HG03432 (cell line): ENCODE measurements at regions not wholly inside any gene's neighbourhood (a gene's known extent, or its start where the extent isn't known, plus 50 kb on each side); places are given as distances from the start of the nearest gene placed in this dataset.
A peak's percentile ranks its signal among the peaks of the same experiment; 100 is the strongest.
"Not testable (repeated sequence)": the region's sequence is repeated elsewhere in the genome, so short reads cannot be mapped to it uniquely, and the experiment has no call there.

Source experiments
- ATAC-seq: cut with Tn5 transposase; IDR thresholded peaks from one replicate; pipeline ENCODE4 v1.9.1; 2021; ENCODE audit warnings: mild to moderate bottlenecking, moderate library complexity; ENCODE audit not compliant: unreplicated experiment

GRCh38 chr3:74295479-74295878 lies 319.0 kb downstream of the CNTN3 start:
- no peak for ATAC-seq

GRCh38 chr3:74288761-74289160 lies 325.7 kb downstream of the CNTN3 start:
- no peak for ATAC-seq

- no peak for ATAC-seq
Observed at GRCh38 chr3:74287557-74287956, 326.9 kb downstream of the CNTN3 start.

- ATAC-seq = no peak
Observed at GRCh38 chr3:74282202-74282601, 332.3 kb downstream of the CNTN3 start.

- no peak for ATAC-seq
Observed at GRCh38 chr3:74281705-74282104, 332.8 kb downstream of the CNTN3 start.

- ATAC-seq = no peak
Observed at GRCh38 chr3:74273555-74274402, 340.7 kb downstream of the CNTN3 start.

- ATAC-seq = no peak
Observed at GRCh38 chr3:74273091-74273490, 341.4 kb downstream of the CNTN3 start.

- ATAC-seq = no peak
Observed at GRCh38 chr3:74271541-74271940, 342.9 kb downstream of the CNTN3 start.

- ATAC-seq = no peak
Observed at GRCh38 chr3:74269689-74270088, 344.8 kb downstream of the CNTN3 start.

GRCh38 chr3:74268753-74269152 lies 345.7 kb downstream of the CNTN3 start:
- no peak for ATAC-seq

- peak; percentile 77 for ATAC-seq
Observed at GRCh38 chr3:74267588-74268184, 346.8 kb downstream of the CNTN3 start.

GRCh38 chr3:74267131-74267530 lies 347.3 kb downstream of the CNTN3 start:
- ATAC-seq = no peak

- ATAC-seq = no peak
Observed at GRCh38 chr3:74265069-74265468, 349.4 kb downstream of the CNTN3 start.

GRCh38 chr3:74263031-74263430 lies 351.4 kb downstream of the CNTN3 start:
- ATAC-seq = no peak

- no peak for ATAC-seq
Observed at GRCh38 chr3:74233091-74233490, 381.4 kb downstream of the CNTN3 start.

- no peak for ATAC-seq
Observed at GRCh38 chr3:74217467-74217866, 397.0 kb downstream of the CNTN3 start.

GRCh38 chr3:74214286-74214685 lies 400.2 kb downstream of the CNTN3 start:
- no peak for ATAC-seq

- no peak for ATAC-seq
Observed at GRCh38 chr3:74210739-74211138, 403.7 kb downstream of the CNTN3 start.

GRCh38 chr3:74200952-74201351 lies 413.5 kb downstream of the CNTN3 start:
- no peak for ATAC-seq

- ATAC-seq = not testable (repeated sequence)
Observed at GRCh38 chr3:74178664-74179063, 435.8 kb downstream of the CNTN3 start.

- no peak for ATAC-seq
Observed at GRCh38 chr3:74173090-74173489, 441.4 kb downstream of the CNTN3 start.

GRCh38 chr3:74167926-74168325 lies 446.5 kb downstream of the CNTN3 start:
- ATAC-seq = no peak
